ENCODE measurements at regions not wholly inside any gene's neighbourhood (a gene's known extent, or its start where the extent isn't known, plus 50 kb on each side); places are given as distances from the start of the nearest gene placed in this dataset.
"Not testable (repeated sequence)": the region's sequence is repeated elsewhere in the genome, so short reads cannot be mapped to it uniquely, and the experiment has no call there.

- DNase-seq (ENCODE audit: low spot score), result no peak
Measured at GRCh38 chr9:15372455-15372854, 50.2 kb upstream of the SNAPC3 start.

- no peak for DNase-seq (ENCODE audit: low spot score)
Measured at GRCh38 chr9:15371448-15371845, 51.2 kb upstream of the SNAPC3 start.

GRCh38 chr9:15370466-15371447, 51.9 kb upstream of the SNAPC3 start:
- peak; percentile 9 for DNase-seq (ENCODE audit: low spot score)

GRCh38 chr9:15369871-15370270, 52.8 kb upstream of the SNAPC3 start:
- no peak for DNase-seq (ENCODE audit: low spot score)

GRCh38 chr9:15369238-15369637, 53.4 kb upstream of the SNAPC3 start:
- DNase-seq (ENCODE audit: low spot score), result no peak

GRCh38 chr9:15364975-15365553, 57.6 kb upstream of the SNAPC3 start:
- DNase-seq (ENCODE audit: low spot score), result not testable (repeated sequence)

- no peak for DNase-seq (ENCODE audit: low spot score)
Measured at GRCh38 chr9:15361737-15362136, 54.7 kb upstream of the TTC39B start.

GRCh38 chr9:15357050-15357653, 50.1 kb upstream of the TTC39B start:
- DNase-seq (ENCODE audit: low spot score), result no peak
